ENCODE measurements at regions not wholly inside any gene's neighbourhood (a gene's known extent, or its start where the extent isn't known, plus 50 kb on each side); places are given as distances from the start of the nearest gene placed in this dataset.
"Not testable (repeated sequence)": the region's sequence is repeated elsewhere in the genome, so short reads cannot be mapped to it uniquely, and the experiment has no call there.

DNA sequence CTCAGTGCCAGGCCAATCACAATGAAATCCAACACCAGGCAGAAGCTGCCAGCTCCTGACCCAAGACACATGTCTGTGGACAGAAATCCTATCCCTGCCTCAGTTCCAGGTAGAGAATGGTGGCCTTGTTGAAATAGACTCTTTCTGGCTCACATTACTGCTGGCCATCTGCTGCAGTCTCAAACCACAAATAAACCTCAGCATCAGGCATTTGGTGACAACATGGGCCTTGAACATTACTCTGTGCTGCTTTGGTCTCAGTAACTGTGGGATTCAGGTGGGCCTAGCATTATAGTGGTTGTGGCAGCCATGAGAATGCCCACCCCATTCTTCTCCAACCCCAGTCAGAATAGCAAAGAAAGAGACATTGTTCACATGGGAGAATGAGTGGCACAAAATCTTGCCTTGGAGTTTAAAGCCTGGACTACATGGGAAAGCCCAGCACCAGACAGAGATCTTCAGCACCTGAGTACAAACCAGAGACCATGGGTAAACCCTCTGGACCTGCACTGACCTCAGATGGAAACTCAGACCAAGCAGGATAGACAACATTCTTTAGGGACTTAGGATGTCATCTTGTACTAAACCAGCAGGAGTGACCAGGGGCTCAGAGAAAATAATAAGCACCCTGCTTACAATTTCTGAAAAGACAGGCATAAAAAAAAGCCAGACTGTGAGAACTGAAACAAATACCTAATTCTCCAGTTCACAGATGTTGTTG lies 50.4 kb upstream of the TRAM1L1 start:
- no peak for ATAC-seq (ENCODE audit: low FRiP score in 2 of 2)
- no peaks in the 10 kb centered on the region for H3K27me3 ChIP-seq
- no peak overlapping the region for H3K4me3 ChIP-seq
- DNase-seq, result no peak
- no peaks in the 10 kb centered on the region for H3K4me1 ChIP-seq
- no peaks in the 10 kb centered on the region for H3K9me3 ChIP-seq
- H3K36me3 ChIP-seq, result no peaks in the 10 kb centered on the region
- no peak for TF ChIP-seq POLR2A (IDR thresholded peaks at IDR 0.05)
- TF ChIP-seq POLR2AphosphoS5 (IDR thresholded peaks at IDR 0.05), result no peak
- no peak for TF ChIP-seq CTCF (IDR thresholded peaks at IDR 0.05)
- TF ChIP-seq EP300 (IDR thresholded peaks at IDR 0.05), result no peak
- H3K27ac ChIP-seq, result no peak overlapping the region

DNA sequence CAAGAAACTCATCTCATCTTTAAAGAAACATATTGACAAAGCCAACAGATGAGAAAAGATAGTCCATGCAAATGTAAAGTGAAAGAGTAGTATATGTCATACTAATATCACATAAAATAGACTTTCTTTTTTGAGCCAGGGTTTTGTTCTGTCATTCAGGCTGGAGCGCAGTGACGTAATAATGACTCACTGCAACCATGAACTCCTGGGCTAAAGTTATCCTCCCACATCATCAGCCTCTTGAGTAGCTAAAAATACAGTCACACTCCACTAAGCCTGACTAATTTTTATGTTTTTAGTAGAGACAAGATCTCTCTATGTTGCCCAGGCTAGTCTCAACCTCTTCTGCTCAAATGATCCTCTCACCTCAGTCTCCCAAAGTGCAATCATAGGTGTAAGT lies 51.8 kb upstream of the TRAM1L1 start:
- DNase-seq (no peak), ATAC-seq (ENCODE audit: low FRiP score in 2 of 2) (no peak)
- H3K27ac ChIP-seq, result no peak overlapping the region
- no peaks in the 10 kb centered on the region for H3K9me3 ChIP-seq
- no peak overlapping the region for H3K4me3 ChIP-seq
- H3K27me3 ChIP-seq, result no peaks in the 10 kb centered on the region
- TF ChIP-seq POLR2A (IDR thresholded peaks at IDR 0.05) (no peak), EP300 (IDR thresholded peaks at IDR 0.05) (no peak), POLR2AphosphoS5 (IDR thresholded peaks at IDR 0.05) (no peak), CTCF (IDR thresholded peaks at IDR 0.05) (no peak)
- H3K36me3 ChIP-seq, result no peaks in the 10 kb centered on the region
- WGBS, 2 donors, result 95% methylated on average over 2 of the region's 2 CpGs
- H3K4me1 ChIP-seq, result no peaks in the 10 kb centered on the region

- not testable (repeated sequence) for H3K27me3 ChIP-seq; H3K9me3 ChIP-seq; H3K4me3 ChIP-seq; ATAC-seq (ENCODE audit: low FRiP score in 2 of 2); H3K36me3 ChIP-seq; H3K27ac ChIP-seq; H3K4me1 ChIP-seq; DNase-seq
- WGBS, 2 donors, result 89 to 91% methylated on average over 3 of the region's 3 CpGs
Observed at GRCh38 chr4:117138732-117139131, 53.4 kb upstream of the TRAM1L1 start.

DNA sequence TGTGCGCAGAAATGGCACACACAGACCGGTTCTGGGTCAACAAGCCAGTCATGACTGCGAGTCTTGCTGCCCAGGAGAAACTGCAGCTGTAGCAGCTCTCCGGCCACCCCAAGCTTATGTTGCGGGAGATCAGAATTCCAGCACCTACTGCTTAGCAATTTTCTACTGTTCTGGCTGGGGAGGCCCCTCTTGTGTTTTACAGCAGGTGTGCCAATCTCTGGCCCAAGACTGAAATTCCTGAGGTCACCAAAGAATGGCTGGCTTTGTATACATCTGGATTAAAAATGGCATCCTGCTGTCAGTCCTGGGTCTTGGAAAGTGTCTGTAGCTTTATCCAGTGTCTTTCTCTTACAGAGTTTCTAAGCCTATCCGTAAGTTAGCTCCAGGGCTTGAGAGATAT lies 68.9 kb upstream of the TRAM1L1 start:
- no peaks in the 10 kb centered on the region for H3K36me3 ChIP-seq
- H3K4me3 ChIP-seq, result no peak overlapping the region
- TF ChIP-seq POLR2AphosphoS5 (IDR thresholded peaks at IDR 0.05), result no peak
- 95% methylated on average over 3 to 6 of the region's 6 CpGs for WGBS, 2 donors
- H3K4me1 ChIP-seq, result no peaks in the 10 kb centered on the region
- no peak overlapping the region for H3K27ac ChIP-seq
- no peak for DNase-seq
- ATAC-seq (ENCODE audit: low FRiP score in 2 of 2), result no peak
- no peaks in the 10 kb centered on the region for H3K27me3 ChIP-seq
- no peaks in the 10 kb centered on the region for H3K9me3 ChIP-seq

GRCh38 chr4:117156806-117157205 lies 71.4 kb upstream of the TRAM1L1 start:
- TF ChIP-seq CTCF (IDR thresholded peaks at IDR 0.05), result no peak
- no peak for TF ChIP-seq POLR2A (IDR thresholded peaks at IDR 0.05)
- no peak for TF ChIP-seq POLR2AphosphoS5 (IDR thresholded peaks at IDR 0.05)
- TF ChIP-seq EP300 (IDR thresholded peaks at IDR 0.05), result no peak
- DNase-seq (no peak), ATAC-seq (ENCODE audit: low FRiP score in 2 of 2) (no peak)
- Histone ChIP-seq H3K36me3 (no peaks in the 10 kb centered on the region), H3K27ac (no peak overlapping the region), H3K27me3 (no peaks in the 10 kb centered on the region), H3K4me1 (no peaks in the 10 kb centered on the region), H3K9me3 (no peaks in the 10 kb centered on the region), H3K4me3 (no peak overlapping the region)
- WGBS, 2 donors, result 39 to 43% methylated on average over 2 of the region's 2 CpGs

DNA sequence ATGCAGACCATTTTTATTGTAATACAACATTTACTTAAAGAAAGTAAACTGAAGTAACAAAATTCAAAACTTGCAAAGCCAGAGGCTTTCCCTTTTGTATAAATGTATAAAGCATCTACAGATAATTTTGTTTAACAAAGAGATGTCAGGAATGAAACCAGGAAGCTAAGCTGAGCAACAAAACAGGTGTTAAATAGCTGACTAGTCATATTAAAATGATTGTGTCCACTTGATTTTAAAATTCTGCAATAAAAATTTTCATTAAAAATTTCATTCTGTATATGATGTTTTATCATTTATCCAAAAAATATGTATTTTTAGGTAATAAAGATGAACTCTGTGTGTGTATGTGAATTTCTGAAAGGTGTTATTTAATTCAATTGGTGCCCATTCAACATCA lies 72.0 kb upstream of the TRAM1L1 start:
- DNase-seq (no peak), ATAC-seq (ENCODE audit: low FRiP score in 2 of 2) (no peak)
- Histone ChIP-seq H3K9me3 (no peaks in the 10 kb centered on the region), H3K27me3 (no peaks in the 10 kb centered on the region), H3K4me1 (no peaks in the 10 kb centered on the region), H3K27ac (no peak overlapping the region), H3K36me3 (no peaks in the 10 kb centered on the region), H3K4me3 (no peak overlapping the region)
- TF ChIP-seq POLR2A (IDR thresholded peaks at IDR 0.05) (no peak), CTCF (IDR thresholded peaks at IDR 0.05) (no peak), EP300 (IDR thresholded peaks at IDR 0.05) (no peak), POLR2AphosphoS5 (IDR thresholded peaks at IDR 0.05) (no peak)
